HEK293T (cell line): ENCODE measurements at regions not wholly inside any gene's neighbourhood (a gene's known extent, or its start where the extent isn't known, plus 50 kb on each side); places are given as distances from the start of the nearest gene placed in this dataset.

Experiments used
- BHLHE40 ChIP-seq: fragments of 450-650 bp; IDR thresholded peaks from 2 replicates; pipeline ENCODE4 v1.6.1; 2016; ENCODE audit warnings: mild to moderate bottlenecking, moderate library complexity, borderline replicate concordance
- CTBP1 ChIP-seq: fragments of 450-650 bp; IDR thresholded peaks from 2 replicates; pipeline ENCODE4 v1.6.1; 2016; ENCODE audit warnings: borderline replicate concordance
- FOXA1 ChIP-seq: fragments of 450-650 bp; IDR thresholded peaks from 2 replicates; pipeline ENCODE4 v1.6.1; 2016; ENCODE audit warnings: mild to moderate bottlenecking
- FOXK2 ChIP-seq: fragments of 450-650 bp; IDR thresholded peaks from 2 replicates; pipeline ENCODE4 v1.6.1; 2016; ENCODE audit warnings: mild to moderate bottlenecking
- FOXM1 ChIP-seq: fragments of 450-650 bp; IDR thresholded peaks from 2 replicates; pipeline ENCODE4 v1.6.1; 2017; ENCODE audit warnings: mild to moderate bottlenecking, borderline replicate concordance
- L3MBTL2 ChIP-seq: fragments of 450-650 bp; conservative IDR thresholded peaks from 2 replicates; pipeline ENCODE4 v1.6.1; 2016; ENCODE audit warnings: mild to moderate bottlenecking
- LEF1 ChIP-seq: fragments of 450-650 bp; IDR thresholded peaks from 2 replicates; pipeline ENCODE4 v1.6.1; 2017; ENCODE audit warnings: mild to moderate bottlenecking, borderline replicate concordance
- SP1 ChIP-seq: fragments of 450-650 bp; IDR thresholded peaks from 2 replicates; pipeline ENCODE4 v1.6.1; 2017
- SUZ12 ChIP-seq: fragments of 450-650 bp; IDR thresholded peaks from 2 replicates; pipeline ENCODE4 v1.6.1; 2016; ENCODE audit warnings: mild to moderate bottlenecking
- TF ChIP-seq, protein P1 (sequence below): fragments of 450-650 bp; IDR thresholded peaks from 2 replicates; pipeline ENCODE4 v1.6.1; 2016

DNA sequence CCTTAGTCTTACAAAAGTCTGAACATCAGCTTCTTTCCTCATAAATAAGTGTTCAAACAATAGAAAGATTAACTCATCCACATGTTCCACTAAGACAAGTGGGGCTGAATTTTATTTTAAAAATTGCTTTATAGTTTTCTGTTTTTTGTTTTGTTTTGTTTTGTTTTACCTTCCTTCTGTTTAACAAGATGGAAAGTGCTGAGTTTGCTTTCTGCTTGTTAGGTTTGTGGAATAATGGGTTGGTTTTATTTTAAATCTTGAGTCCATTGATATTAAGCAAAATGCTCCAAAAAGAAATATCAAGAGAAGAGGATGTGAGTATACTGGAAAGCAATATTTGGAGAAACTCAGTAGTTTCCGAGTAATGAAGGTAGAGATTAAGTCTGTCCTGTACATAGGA, 458.7 kb downstream of the FAT4 start:
- TF ChIP-seq FOXM1 (no peak), BHLHE40 (no peak), SP1 (no peak), LEF1 (no peak), SUZ12 (no peak), L3MBTL2 (no peak), FOXK2 (no peak), CTBP1 (no peak), FOXA1 (no peak)
- TF ChIP-seq, protein P1, sequence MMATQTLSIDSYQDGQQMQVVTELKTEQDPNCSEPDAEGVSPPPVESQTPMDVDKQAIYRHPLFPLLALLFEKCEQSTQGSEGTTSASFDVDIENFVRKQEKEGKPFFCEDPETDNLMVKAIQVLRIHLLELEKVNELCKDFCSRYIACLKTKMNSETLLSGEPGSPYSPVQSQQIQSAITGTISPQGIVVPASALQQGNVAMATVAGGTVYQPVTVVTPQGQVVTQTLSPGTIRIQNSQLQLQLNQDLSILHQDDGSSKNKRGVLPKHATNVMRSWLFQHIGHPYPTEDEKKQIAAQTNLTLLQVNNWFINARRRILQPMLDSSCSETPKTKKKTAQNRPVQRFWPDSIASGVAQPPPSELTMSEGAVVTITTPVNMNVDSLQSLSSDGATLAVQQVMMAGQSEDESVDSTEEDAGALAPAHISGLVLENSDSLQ, result no peak
